Amniotic stem cell (primary cell): ENCODE measurements at regions not wholly inside any gene's neighbourhood (a gene's known extent, or its start where the extent isn't known, plus 50 kb on each side); places are given as distances from the start of the nearest gene placed in this dataset.

ENCODE experiments used
- DNase-seq: peaks from one replicate; lab custom pipeline; 2025; lab: John Stamatoyannopoulos, UW

GRCh38 chr10:113259576-113260226 lies 293.2 kb upstream of the HABP2 start:
- DNase-seq: no peak

GRCh38 chr10:113261161-113261560 lies 291.7 kb upstream of the HABP2 start:
- no peak for DNase-seq

GRCh38 chr10:113261611-113262091 lies 291.2 kb upstream of the HABP2 start:
- no peak for DNase-seq

GRCh38 chr10:113263056-113263455 lies 289.8 kb upstream of the HABP2 start:
- DNase-seq: no peak

- DNase-seq: no peak
Observed at GRCh38 chr10:113264333-113265131, 288.3 kb upstream of the HABP2 start.

- DNase-seq: no peak
Observed at GRCh38 chr10:113266147-113266546, 286.7 kb upstream of the HABP2 start.

GRCh38 chr10:113267619-113268562 lies 285.0 kb upstream of the HABP2 start:
- DNase-seq: peak; percentile 26

- DNase-seq: no peak
Observed at GRCh38 chr10:113269333-113269732, 283.5 kb upstream of the HABP2 start.

GRCh38 chr10:113272511-113272910 lies 280.3 kb upstream of the HABP2 start:
- no peak for DNase-seq

GRCh38 chr10:113273181-113274163 lies 279.4 kb upstream of the HABP2 start:
- DNase-seq: no peak

GRCh38 chr10:113274176-113274829 lies 278.6 kb upstream of the HABP2 start:
- DNase-seq: peak; percentile 19

GRCh38 chr10:113278221-113278620 lies 274.6 kb upstream of the HABP2 start:
- no peak for DNase-seq

- DNase-seq: no peak
Observed at GRCh38 chr10:113278664-113279063, 274.2 kb upstream of the HABP2 start.

- no peak for DNase-seq
Observed at GRCh38 chr10:113279262-113279661, 273.6 kb upstream of the HABP2 start.

GRCh38 chr10:113282564-113282963 lies 270.3 kb upstream of the HABP2 start:
- DNase-seq: no peak

GRCh38 chr10:113283189-113283588 lies 269.7 kb upstream of the HABP2 start:
- DNase-seq: no peak

GRCh38 chr10:113284635-113285034 lies 268.2 kb upstream of the HABP2 start:
- no peak for DNase-seq

GRCh38 chr10:113285305-113285704 lies 267.5 kb upstream of the HABP2 start:
- no peak for DNase-seq

GRCh38 chr10:113287592-113287991 lies 265.3 kb upstream of the HABP2 start:
- no peak for DNase-seq

GRCh38 chr10:113290137-113290536 lies 262.7 kb upstream of the HABP2 start:
- DNase-seq: no peak

GRCh38 chr10:113291413-113291812 lies 261.4 kb upstream of the HABP2 start:
- no peak for DNase-seq
